CD8-positive, alpha-beta memory T cell (primary cell): ENCODE measurements at regions not wholly inside any gene's neighbourhood (a gene's known extent, or its start where the extent isn't known, plus 50 kb on each side); places are given as distances from the start of the nearest gene placed in this dataset.
"Not testable (repeated sequence)": the region's sequence is repeated elsewhere in the genome, so short reads cannot be mapped to it uniquely, and the experiment has no call there.

ENCODE experiments used
- CTCF ChIA-PET: fragments of 350-600 bp; sonication (Branson Sonifier 250); formaldehyde crosslinking; loops from one replicate; lab custom pipeline; 2021; ENCODE audit warnings: antibody characterized with exemption; lab: Charles Lee
- POLR2A ChIA-PET: fragments of 350-600 bp; sonication (Branson Sonifier 250); formaldehyde crosslinking; loops from one replicate; lab custom pipeline; 2021; ENCODE audit warnings: antibody characterized with exemption; lab: Charles Lee
- DNase-seq, 5 donors: peaks; one replicate each; pipeline versions ENCODE4 v3.0.0 to v3.0.0-alpha.2; 2020 to 2022; ENCODE audit warnings: mixed read lengths in 1 of 5
- H3K27ac ChIP-seq: one replicate; pipeline ENCODE4 v1.7.0; 2013; ENCODE audit warnings: low read depth, mild to moderate bottlenecking, low read length, moderate library complexity
- H3K27me3 ChIP-seq: 2 replicates; pipeline ENCODE4 v1.7.0; 2013; ENCODE audit warnings: low read length, mild to moderate bottlenecking; ENCODE audit not compliant: insufficient read depth, poor library complexity, severe bottlenecking
- H3K36me3 ChIP-seq: 2 replicates; pipeline ENCODE4 v1.7.0; 2013; ENCODE audit warnings: mild to moderate bottlenecking, low read length, moderate library complexity; ENCODE audit not compliant: insufficient read depth
- H3K4me1 ChIP-seq: 2 replicates; pipeline ENCODE4 v1.7.0; 2013; ENCODE audit warnings: mild to moderate bottlenecking, low read length, moderate library complexity; ENCODE audit not compliant: insufficient read depth
- H3K4me3 ChIP-seq: 2 replicates; pipeline ENCODE4 v1.7.0; 2013; ENCODE audit warnings: mild to moderate bottlenecking, low read length
- H3K9me3 ChIP-seq: 2 replicates; pipeline ENCODE4 v1.7.0; 2013; ENCODE audit warnings: mild to moderate bottlenecking, low read length
- H3K27ac Mint-ChIP-seq, 8 donors: one replicate each; pipeline ENCODE4 v1.8.0; 2020 to 2021; ENCODE audit warnings: mixed read lengths in 8 of 8, mild to moderate bottlenecking in 6 of 8, inconsistent platforms in 3 of 8, moderate library complexity in 3 of 8
- H3K27me3 Mint-ChIP-seq, 2 donors: one replicate each; pipeline ENCODE4 v1.8.0; 2020 to 2021; ENCODE audit warnings: mixed read lengths in 2 of 2, mild to moderate bottlenecking in 1 of 2, moderate library complexity in 1 of 2
- H3K36me3 Mint-ChIP-seq, 3 donors: one replicate each; pipeline ENCODE4 v1.8.0; 2020 to 2021; ENCODE audit warnings: mixed read lengths in 3 of 3, inconsistent platforms in 1 of 3, mild to moderate bottlenecking in 1 of 3
- H3K4me1 Mint-ChIP-seq, 3 donors: one replicate each; pipeline ENCODE4 v1.8.0; 2020 to 2021; ENCODE audit warnings: mixed read lengths in 3 of 3, inconsistent platforms in 1 of 3, mild to moderate bottlenecking in 1 of 3
- H3K4me3 Mint-ChIP-seq, 7 donors: one replicate each; pipeline ENCODE4 v1.8.0; 2020 to 2021; ENCODE audit warnings: mixed read lengths in 7 of 7, mild to moderate bottlenecking in 6 of 7, moderate library complexity in 4 of 7, inconsistent platforms in 2 of 7
- H3K9me3 Mint-ChIP-seq, 5 donors: one replicate each; pipeline ENCODE4 v1.8.0; 2020 to 2022; ENCODE audit warnings: mixed read lengths in 5 of 5, mild to moderate bottlenecking in 3 of 5, moderate library complexity in 2 of 5, inconsistent platforms in 1 of 5

DNA sequence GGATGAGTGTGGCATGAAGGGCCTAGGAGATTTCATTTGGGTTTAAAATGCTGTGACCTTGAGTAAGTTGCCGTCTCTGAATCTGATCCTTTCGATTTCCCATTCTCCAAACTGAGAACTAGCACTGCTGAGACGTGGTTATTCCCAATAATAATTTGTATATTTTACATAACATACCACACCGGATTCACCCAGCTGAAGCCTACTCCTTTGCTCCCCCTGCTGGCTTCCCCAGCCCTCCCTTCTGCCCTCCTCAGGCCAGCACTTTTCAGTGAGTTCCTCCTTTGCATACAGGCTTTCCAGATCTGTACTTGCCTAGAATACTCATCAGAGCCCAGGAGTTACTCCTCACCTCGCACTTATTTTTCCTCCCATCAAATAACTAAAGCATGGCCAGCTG is 255.1 kb downstream of the OR4F29 start:
- DNase-seq, CTCF ChIA-PET, H3K36me3 Mint-ChIP-seq, H3K9me3 ChIP-seq, H3K4me3 Mint-ChIP-seq, H3K27me3 ChIP-seq, H3K27ac ChIP-seq, H3K4me1 ChIP-seq, POLR2A ChIA-PET, H3K9me3 Mint-ChIP-seq, H3K36me3 ChIP-seq, H3K27ac Mint-ChIP-seq, H3K4me3 ChIP-seq, H3K4me1 Mint-ChIP-seq, H3K27me3 Mint-ChIP-seq: not testable (repeated sequence)

DNA sequence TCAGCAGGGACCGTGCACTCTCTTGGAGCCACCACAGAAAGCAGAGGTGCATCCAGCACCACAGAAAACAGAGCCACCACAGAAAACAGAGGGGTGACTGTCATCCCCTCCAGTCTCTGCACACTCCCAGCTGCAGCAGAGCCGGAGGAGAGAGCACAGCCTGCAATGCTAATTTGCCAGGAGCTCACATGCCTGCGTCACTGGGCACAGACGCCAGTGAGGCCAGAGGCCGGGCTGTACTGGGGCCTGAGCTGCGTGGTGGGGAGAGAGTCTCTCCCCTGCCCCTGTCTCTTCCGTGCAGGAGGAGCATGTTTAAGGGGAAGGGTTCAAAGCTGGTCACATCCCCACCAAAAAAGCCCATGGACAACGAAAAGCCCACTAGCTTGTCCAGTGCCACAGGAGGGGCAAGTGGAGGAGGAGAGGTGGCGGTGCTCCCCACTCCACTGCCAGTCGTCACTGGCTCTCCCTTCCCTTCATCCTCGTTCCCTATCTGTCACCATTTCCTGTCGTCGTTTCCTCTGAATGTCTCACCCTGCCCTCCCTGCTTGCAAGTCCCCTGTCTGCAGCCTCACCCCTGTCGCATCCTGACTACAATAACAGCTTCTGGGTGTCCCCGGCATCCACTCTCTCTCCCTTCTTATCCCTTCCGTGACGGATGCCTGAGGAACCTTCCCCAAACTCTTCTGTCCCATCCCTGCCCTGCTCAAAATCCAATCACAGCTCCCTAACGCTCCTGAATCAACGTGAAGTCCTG is 260.0 kb downstream of the OR4F29 start:
- H3K36me3 Mint-ChIP-seq, result peaks cover 0 to 11% (median 2%) of the 10 kb centered on the region in 3 donors
- H3K27ac Mint-ChIP-seq, result peak overlapping the region in 7 of 8 donors; percentile 26 to 93 (median 82)
- H3K9me3 ChIP-seq, H3K9me3 Mint-ChIP-seq, H3K27ac ChIP-seq, POLR2A ChIA-PET, CTCF ChIA-PET, H3K4me1 ChIP-seq, H3K4me3 ChIP-seq, H3K27me3 Mint-ChIP-seq, H3K36me3 ChIP-seq, H3K27me3 ChIP-seq: not testable (repeated sequence)
- peak in 3 of 5 donors; percentile 21 to 47 (median 28) for DNase-seq
- H3K4me1 Mint-ChIP-seq, result peaks cover 8 to 13% (median 11%) of the 10 kb centered on the region in 3 donors
- peak overlapping the region in 3 of 7 donors; percentile 34 to 49 (median 39) for H3K4me3 Mint-ChIP-seq

DNA sequence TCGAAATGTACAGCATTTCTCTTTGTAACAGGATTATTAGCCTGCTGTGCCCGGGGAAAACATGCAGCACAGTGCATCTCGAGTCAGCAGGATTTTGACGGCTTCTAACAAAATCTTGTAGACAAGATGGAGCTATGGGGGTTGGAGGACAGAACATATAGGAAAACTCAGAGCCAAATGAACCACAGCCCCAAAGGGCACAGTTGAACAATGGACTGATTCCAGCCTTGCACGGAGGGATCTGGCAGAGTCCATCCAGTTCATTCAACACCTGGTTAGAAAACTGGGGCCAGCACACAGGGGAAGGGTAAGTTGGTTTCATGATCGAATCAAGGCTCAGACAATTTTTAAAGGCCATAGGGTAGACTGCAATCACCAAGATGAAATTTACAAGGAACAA is 260.8 kb downstream of the OR4F29 start:
- H3K9me3 Mint-ChIP-seq, H3K4me3 ChIP-seq, H3K36me3 ChIP-seq, CTCF ChIA-PET, H3K27ac ChIP-seq, H3K27me3 ChIP-seq, H3K4me1 ChIP-seq, H3K9me3 ChIP-seq, POLR2A ChIA-PET, H3K27me3 Mint-ChIP-seq: not testable (repeated sequence)
- Mint-ChIP-seq H3K36me3 (peaks cover 0 to 11% (median 2%) of the 10 kb centered on the region in 3 donors), H3K27ac (peak overlapping the region in 6 of 8 donors; percentile 70 to 92 (median 86)), H3K4me3 (peak overlapping the region in 1 of 7 donors; percentile 48), H3K4me1 (peaks cover 8 to 13% (median 11%) of the 10 kb centered on the region in 3 donors)
- peak in 1 of 5 donors; percentile 21 for DNase-seq

DNA sequence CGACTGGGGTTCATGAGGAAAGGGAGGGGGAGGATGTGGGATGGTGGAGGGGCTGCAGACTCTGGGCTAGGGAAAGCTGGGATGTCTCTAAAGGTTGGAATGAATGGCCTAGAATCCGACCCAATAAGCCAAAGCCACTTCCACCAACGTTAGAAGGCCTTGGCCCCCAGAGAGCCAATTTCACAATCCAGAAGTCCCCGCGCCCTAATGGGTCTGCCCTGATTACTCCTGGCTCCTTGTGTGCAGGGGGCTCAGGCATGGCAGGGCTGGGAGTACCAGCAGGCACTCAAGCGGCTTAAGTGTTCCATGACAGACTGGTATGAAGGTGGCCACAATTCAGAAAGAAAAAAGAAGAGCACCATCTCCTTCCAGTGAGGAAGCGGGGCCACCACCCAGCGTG is 261.6 kb downstream of the OR4F29 start:
- H3K4me3 ChIP-seq, H3K4me3 Mint-ChIP-seq, H3K9me3 Mint-ChIP-seq, POLR2A ChIA-PET, CTCF ChIA-PET, H3K27ac Mint-ChIP-seq, H3K27me3 ChIP-seq, H3K27me3 Mint-ChIP-seq, H3K27ac ChIP-seq, H3K9me3 ChIP-seq, H3K36me3 ChIP-seq, H3K4me1 ChIP-seq: not testable (repeated sequence)
- H3K36me3 Mint-ChIP-seq, result peaks cover 0 to 11% (median 2%) of the 10 kb centered on the region in 3 donors
- DNase-seq, result peak in 1 of 5 donors; percentile 31
- peaks cover 8 to 13% (median 11%) of the 10 kb centered on the region in 3 donors for H3K4me1 Mint-ChIP-seq

DNA sequence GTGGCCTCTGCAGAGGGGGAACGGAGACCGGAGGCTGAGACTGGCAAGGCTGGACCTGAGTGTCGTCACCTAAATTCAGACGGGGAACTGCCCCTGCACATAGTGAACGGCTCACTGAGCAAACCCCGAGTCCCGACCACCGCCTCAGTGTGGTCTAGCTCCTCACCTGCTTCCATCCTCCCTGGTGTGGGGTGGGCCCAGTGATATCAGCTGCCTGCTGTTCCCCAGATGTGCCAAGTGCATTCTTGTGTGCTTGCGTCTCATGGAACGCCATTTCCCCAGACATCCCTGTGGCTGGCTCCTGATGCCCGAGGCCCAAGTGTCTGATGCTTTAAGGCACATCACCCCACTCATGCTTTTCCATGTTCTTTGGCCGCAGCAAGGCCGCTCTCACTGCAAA is 262.2 kb downstream of the OR4F29 start:
- H3K4me3 ChIP-seq, H3K9me3 Mint-ChIP-seq, H3K27me3 ChIP-seq, H3K4me1 ChIP-seq, H3K4me3 Mint-ChIP-seq, H3K9me3 ChIP-seq, H3K27ac ChIP-seq, H3K36me3 ChIP-seq, CTCF ChIA-PET, POLR2A ChIA-PET, H3K27me3 Mint-ChIP-seq: not testable (repeated sequence)
- Mint-ChIP-seq H3K27ac (peak overlapping the region in 1 of 8 donors; percentile 76), H3K4me1 (peaks cover 8 to 13% (median 11%) of the 10 kb centered on the region in 3 donors), H3K36me3 (peaks cover 0 to 12% (median 2%) of the 10 kb centered on the region in 3 donors)
- peak in 1 of 5 donors; percentile 21 for DNase-seq

GRCh38 chr1:187298-187697 is 264.2 kb downstream of the OR4F29 start:
- H3K4me3 ChIP-seq, H3K4me1 ChIP-seq, H3K27ac ChIP-seq, H3K9me3 ChIP-seq, H3K4me3 Mint-ChIP-seq, H3K27me3 ChIP-seq, POLR2A ChIA-PET, CTCF ChIA-PET, DNase-seq, H3K36me3 ChIP-seq, H3K9me3 Mint-ChIP-seq, H3K27me3 Mint-ChIP-seq, H3K27ac Mint-ChIP-seq: not testable (repeated sequence)
- H3K36me3 Mint-ChIP-seq, result peaks cover 0 to 13% (median 2%) of the 10 kb centered on the region in 3 donors
- peaks cover 8 to 13% (median 11%) of the 10 kb centered on the region in 3 donors for H3K4me1 Mint-ChIP-seq

GRCh38 chr1:186691-187131 is 264.8 kb downstream of the OR4F29 start:
- peak in 1 of 5 donors; percentile 34 for DNase-seq
- peaks cover 0 to 13% (median 2%) of the 10 kb centered on the region in 3 donors for H3K36me3 Mint-ChIP-seq
- POLR2A ChIA-PET, H3K4me3 ChIP-seq, CTCF ChIA-PET, H3K4me3 Mint-ChIP-seq, H3K9me3 ChIP-seq, H3K27ac Mint-ChIP-seq, H3K27me3 Mint-ChIP-seq, H3K27ac ChIP-seq, H3K4me1 ChIP-seq, H3K27me3 ChIP-seq, H3K36me3 ChIP-seq, H3K9me3 Mint-ChIP-seq: not testable (repeated sequence)
- H3K4me1 Mint-ChIP-seq, result peaks cover 8 to 12% (median 11%) of the 10 kb centered on the region in 3 donors

DNA sequence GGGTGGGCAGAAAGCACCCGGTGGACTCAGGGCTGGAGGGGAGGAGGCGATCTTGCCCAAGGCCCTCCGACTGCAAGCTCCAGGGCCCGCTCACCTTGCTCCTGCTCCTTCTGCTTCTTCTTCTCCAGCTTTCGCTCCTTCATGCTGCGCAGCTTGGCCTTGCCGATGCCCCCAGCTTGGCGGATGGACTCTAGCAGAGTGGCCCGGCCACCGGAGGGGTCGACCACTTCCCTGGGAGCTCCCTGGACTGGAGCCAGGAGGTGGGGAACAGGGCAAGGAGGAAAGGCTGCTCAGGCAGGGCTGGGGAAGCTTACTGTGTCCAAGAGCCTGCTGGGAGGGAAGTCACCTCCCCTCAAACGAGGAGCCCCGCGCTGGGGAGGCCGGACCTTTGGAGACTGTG is 265.3 kb downstream of the OR4F29 start:
- H3K27me3 Mint-ChIP-seq, H3K27me3 ChIP-seq, POLR2A ChIA-PET, H3K4me3 Mint-ChIP-seq, DNase-seq, H3K9me3 ChIP-seq, H3K4me3 ChIP-seq, H3K4me1 ChIP-seq, H3K4me1 Mint-ChIP-seq, H3K36me3 ChIP-seq, H3K9me3 Mint-ChIP-seq, CTCF ChIA-PET, H3K27ac ChIP-seq, H3K27ac Mint-ChIP-seq: not testable (repeated sequence)
- H3K36me3 Mint-ChIP-seq, result peaks cover 0 to 11% (median 2%) of the 10 kb centered on the region in 3 donors
